GM12865 (cell line): ENCODE measurements at regions not wholly inside any gene's neighbourhood (a gene's known extent, or its start where the extent isn't known, plus 50 kb on each side); places are given as distances from the start of the nearest gene placed in this dataset.

Source experiments
- DNase-seq: peaks from one replicate; pipeline ENCODE4 v3.0.0; 2010; ENCODE audit warnings: low read depth
- H3K4me3 ChIP-seq: 2 replicates; pipeline ENCODE4 v1.5.1; 2011; ENCODE audit warnings: mild to moderate bottlenecking, low read depth, low read length, control low read depth
- CTCF ChIP-seq: IDR thresholded peaks from 2 replicates; pipeline ENCODE4 v1.5.1; 2011; ENCODE audit warnings: low read length, control low read depth, low read depth, inconsistent platforms; ENCODE audit not compliant: insufficient read depth; ENCODE audit errors: missing control alignments

- TF ChIP-seq CTCF = no peak
- no peak for DNase-seq
- H3K4me3 ChIP-seq = no peak overlapping the region
Observed at GRCh38 chr12:111194703-111195051, 174.2 kb downstream of the PHETA1 start.

- H3K4me3 ChIP-seq = no peak overlapping the region
- TF ChIP-seq CTCF = no peak
- DNase-seq = no peak
Observed at GRCh38 chr12:111193977-111194702, 174.8 kb downstream of the PHETA1 start.

- no peak for TF ChIP-seq CTCF
- H3K4me3 ChIP-seq = no peak overlapping the region
- DNase-seq = no peak
Observed at GRCh38 chr12:111193496-111193895, 175.4 kb downstream of the PHETA1 start.

- H3K4me3 ChIP-seq = no peak overlapping the region
- no peak for TF ChIP-seq CTCF
- DNase-seq = no peak
Observed at GRCh38 chr12:111193067-111193466, 175.8 kb downstream of the PHETA1 start.

GRCh38 chr12:111192647-111193046, 176.2 kb downstream of the PHETA1 start:
- no peak overlapping the region for H3K4me3 ChIP-seq
- DNase-seq = no peak
- TF ChIP-seq CTCF = no peak

- no peak for DNase-seq
- no peak overlapping the region for H3K4me3 ChIP-seq
- TF ChIP-seq CTCF = no peak
Observed at GRCh38 chr12:111190741-111191526, 178.0 kb downstream of the PHETA1 start.
